Motor neuron (in vitro differentiated cells): ENCODE measurements at regions not wholly inside any gene's neighbourhood (a gene's known extent, or its start where the extent isn't known, plus 50 kb on each side); places are given as distances from the start of the nearest gene placed in this dataset.
A peak's percentile ranks its signal among the peaks of the same experiment; 100 is the strongest.

ENCODE experiments used
- ATAC-seq, 8 experiments: fragments of 200-7000 bp; cut with Tn5 transposase; replicated peaks in 6 of 8; 2 replicates each; pipeline ENCODE4 v1.8.0; 2021; ENCODE audit warnings: mild to moderate bottlenecking in 8 of 8, moderate library complexity in 8 of 8
- H3K27ac ChIP-seq, 2 donors: fragments of 250-450 bp; sonication (Bioruptor Pico); 2 replicates each; pipeline ENCODE4 v1.9.0; 2021; ENCODE audit warnings: antibody characterized with exemption in 2 of 2, mild to moderate bottlenecking in 2 of 2, moderate library complexity in 1 of 2
- H3K4me1 ChIP-seq, 2 donors: fragments of 250-450 bp; sonication (Bioruptor Pico); replicated peaks in 1 of 2; 2 replicates each; pipeline ENCODE4 v1.6.1; 2021; ENCODE audit warnings: antibody characterized with exemption in 2 of 2, mild to moderate bottlenecking in 2 of 2, moderate library complexity in 1 of 2
- H3K4me3 ChIP-seq, 5 donors: fragments of 250-450 bp; sonication (Bioruptor Pico); 2 replicates each; pipeline ENCODE4 v1.9.0; 2021; ENCODE audit warnings: antibody characterized with exemption in 5 of 5, mild to moderate bottlenecking in 5 of 5, moderate library complexity in 4 of 5
- WGBS, 10 experiments: fragments of 450-650 bp; shearing (Covaris generic); methylation state at CpG; one replicate each; pipeline ENCODE4 v1.0.0; 2022; 5-methylcytosine and 5-hydroxymethylcytosine counted together
- in situ Hi-C, 9 experiments: fragments of 400-800 bp; cut with MboI; loops; one replicate each; pipeline ENCODE4 v1.15.0; 2021; ENCODE audit warnings: low sequenced_read_pairs in 9 of 9, low pct_unique_long_range_greater_than_20kb in 2 of 9; ENCODE audit not compliant: unreplicated experiment in 9 of 9

- no peak overlapping the region for H3K27ac ChIP-seq
- in situ Hi-C loops, result no loop called here
- H3K4me1 ChIP-seq, result no peaks in the 10 kb centered on the region
- H3K4me3 ChIP-seq, result no peak overlapping the region
- ATAC-seq, result no peak
- WGBS, 10 experiments, result 10 to 100% (median 86%) methylated on average over 1 to 2 of the region's 2 CpGs; no CpG with 5 or more reads in 3 of the 10 experiments
Measured at GRCh38 chr4:121562811-121563210, 134.0 kb downstream of the ANXA5 start.

GRCh38 chr4:121555315-121556107 is 141.3 kb downstream of the ANXA5 start:
- Histone ChIP-seq H3K27ac (no peak overlapping the region), H3K4me1 (no peaks in the 10 kb centered on the region), H3K4me3 (no peak overlapping the region)
- 0 to 100% (median 55%) methylated on average over 1 to 4 of the region's 4 CpGs for WGBS, 10 experiments
- ATAC-seq, result peak in 1 of 8 experiments; percentile 41
- in situ Hi-C loops, result no loop called here

GRCh38 chr4:121554382-121554781 is 142.4 kb downstream of the ANXA5 start:
- H3K4me3 ChIP-seq, result no peak overlapping the region
- peak in 1 of 8 experiments; percentile 38 for ATAC-seq
- 0 to 94% (median 58%) methylated on average over 1 to 3 of the region's 4 CpGs for WGBS, 10 experiments
- H3K27ac ChIP-seq, result no peak overlapping the region
- no peaks in the 10 kb centered on the region for H3K4me1 ChIP-seq
- in situ Hi-C loops, result no loop called here

- Histone ChIP-seq H3K27ac (no peak overlapping the region), H3K4me3 (no peak overlapping the region), H3K4me1 (no peaks in the 10 kb centered on the region)
- in situ Hi-C loops, result no loop called here
- ATAC-seq, result no peak
- 0 to 100% (median 66%) methylated on average over 1 of the region's 1 CpG; no CpG with 5 or more reads in 2 of the 10 experiments for WGBS, 10 experiments
Measured at GRCh38 chr4:121551881-121552280, 144.9 kb downstream of the ANXA5 start.

GRCh38 chr4:121551271-121551670 is 145.5 kb downstream of the ANXA5 start:
- Histone ChIP-seq H3K27ac (no peak overlapping the region), H3K4me3 (no peak overlapping the region), H3K4me1 (no peaks in the 10 kb centered on the region)
- in situ Hi-C loops, result no loop called here
- ATAC-seq, result no peak
- 0 to 100% (median 93%) methylated on average over 1 of the region's 1 CpG; no CpG with 5 or more reads in 4 of the 10 experiments for WGBS, 10 experiments

- in situ Hi-C loops, result no loop called here
- H3K27ac ChIP-seq, result no peak overlapping the region
- WGBS, 10 experiments, result 0 to 75% (median 40%) methylated on average over 1 to 2 of the region's 2 CpGs; no CpG with 5 or more reads in 1 of the 10 experiments
- H3K4me3 ChIP-seq, result no peak overlapping the region
- no peaks in the 10 kb centered on the region for H3K4me1 ChIP-seq
- no peak for ATAC-seq
Measured at GRCh38 chr4:121541696-121542095, 155.1 kb downstream of the ANXA5 start.

GRCh38 chr4:121535351-121535750 is 154.5 kb upstream of the QRFPR start:
- in situ Hi-C loops, result no loop called here
- no peak overlapping the region for H3K27ac ChIP-seq

GRCh38 chr4:121534187-121534586 is 153.4 kb upstream of the QRFPR start:
- in situ Hi-C loops, result no loop called here
- no peak for ATAC-seq
- Histone ChIP-seq H3K27ac (no peak overlapping the region), H3K4me1 (no peaks in the 10 kb centered on the region), H3K4me3 (no peak overlapping the region)
- 0 to 94% (median 73%) methylated on average over 1 to 2 of the region's 2 CpGs; no CpG with 5 or more reads in 3 of the 10 experiments for WGBS, 10 experiments

More at GRCh38 chr4:121535351-121535750, 154.5 kb upstream of the QRFPR start:
- ATAC-seq, result no peak
- Histone ChIP-seq H3K4me3 (no peak overlapping the region), H3K4me1 (no peaks in the 10 kb centered on the region)

- ATAC-seq, result no peak
- WGBS, 10 experiments, result 0 to 100% (median 90%) methylated on average over 1 to 3 of the region's 3 CpGs; no CpG with 5 or more reads in 4 of the 10 experiments
- Histone ChIP-seq H3K27ac (no peak overlapping the region), H3K4me1 (no peaks in the 10 kb centered on the region), H3K4me3 (no peak overlapping the region)
- in situ Hi-C loops, result no loop called here
Measured at GRCh38 chr4:121526509-121526908, 145.7 kb upstream of the QRFPR start.

GRCh38 chr4:121519236-121519838 is 138.5 kb upstream of the QRFPR start:
- 14 to 100% (median 55%) methylated on average over 1 to 6 of the region's 6 CpGs; no CpG with 5 or more reads in 1 of the 10 experiments for WGBS, 10 experiments
- no peak for ATAC-seq
- in situ Hi-C loops, result no loop called here
- Histone ChIP-seq H3K4me3 (no peak overlapping the region), H3K4me1 (no peaks in the 10 kb centered on the region), H3K27ac (no peak overlapping the region)

GRCh38 chr4:121517241-121517640 is 136.4 kb upstream of the QRFPR start:
- in situ Hi-C loops, result no loop called here
- WGBS, 10 experiments, result 0 to 94% (median 85%) methylated on average over 1 to 2 of the region's 2 CpGs; no CpG with 5 or more reads in 1 of the 10 experiments
- Histone ChIP-seq H3K4me3 (no peak overlapping the region), H3K27ac (no peak overlapping the region), H3K4me1 (no peaks in the 10 kb centered on the region)
- no peak for ATAC-seq

- no peak overlapping the region for H3K4me3 ChIP-seq
- no peak overlapping the region for H3K27ac ChIP-seq
- WGBS, 10 experiments, result 44 to 94% (median 65%) methylated on average over 2 to 8 of the region's 10 CpGs; no CpG with 5 or more reads in 3 of the 10 experiments
- in situ Hi-C loops, result no loop called here
- H3K4me1 ChIP-seq, result no peaks in the 10 kb centered on the region
- ATAC-seq, result no peak
Measured at GRCh38 chr4:121514443-121514842, 133.6 kb upstream of the QRFPR start.

GRCh38 chr4:121510341-121510874 is 129.6 kb upstream of the QRFPR start:
- Histone ChIP-seq H3K27ac (no peak overlapping the region), H3K4me3 (no peak overlapping the region), H3K4me1 (no peaks in the 10 kb centered on the region)
- 22 to 100% (median 80%) methylated on average over 1 to 2 of the region's 2 CpGs; no CpG with 5 or more reads in 3 of the 10 experiments for WGBS, 10 experiments
- ATAC-seq, result no peak
- in situ Hi-C loops, result no loop called here
